ENCODE measurements at regions not wholly inside any gene's neighbourhood (a gene's known extent, or its start where the extent isn't known, plus 50 kb on each side); places are given as distances from the start of the nearest gene placed in this dataset.

- TF ChIP-seq CTCF (conservative IDR thresholded peaks at IDR 0.05; ENCODE audit: low read length) (no peak), EZH2phosphoT487 (IDR thresholded peaks at IDR 0.05; ENCODE audit: borderline replicate concordance, low read depth, low read length) (no peak)
Observed at GRCh38 chr10:106254071-106254470, 910.4 kb downstream of the SORCS1 start.
